HG03064 (cell line): ENCODE measurements at regions not wholly inside any gene's neighbourhood (a gene's known extent, or its start where the extent isn't known, plus 50 kb on each side); places are given as distances from the start of the nearest gene placed in this dataset.

Experiments used
- ATAC-seq: cut with Tn5 transposase; IDR thresholded peaks from one replicate; pipeline ENCODE4 v1.9.1; 2021; ENCODE audit warnings: low read depth; ENCODE audit not compliant: unreplicated experiment

DNA sequence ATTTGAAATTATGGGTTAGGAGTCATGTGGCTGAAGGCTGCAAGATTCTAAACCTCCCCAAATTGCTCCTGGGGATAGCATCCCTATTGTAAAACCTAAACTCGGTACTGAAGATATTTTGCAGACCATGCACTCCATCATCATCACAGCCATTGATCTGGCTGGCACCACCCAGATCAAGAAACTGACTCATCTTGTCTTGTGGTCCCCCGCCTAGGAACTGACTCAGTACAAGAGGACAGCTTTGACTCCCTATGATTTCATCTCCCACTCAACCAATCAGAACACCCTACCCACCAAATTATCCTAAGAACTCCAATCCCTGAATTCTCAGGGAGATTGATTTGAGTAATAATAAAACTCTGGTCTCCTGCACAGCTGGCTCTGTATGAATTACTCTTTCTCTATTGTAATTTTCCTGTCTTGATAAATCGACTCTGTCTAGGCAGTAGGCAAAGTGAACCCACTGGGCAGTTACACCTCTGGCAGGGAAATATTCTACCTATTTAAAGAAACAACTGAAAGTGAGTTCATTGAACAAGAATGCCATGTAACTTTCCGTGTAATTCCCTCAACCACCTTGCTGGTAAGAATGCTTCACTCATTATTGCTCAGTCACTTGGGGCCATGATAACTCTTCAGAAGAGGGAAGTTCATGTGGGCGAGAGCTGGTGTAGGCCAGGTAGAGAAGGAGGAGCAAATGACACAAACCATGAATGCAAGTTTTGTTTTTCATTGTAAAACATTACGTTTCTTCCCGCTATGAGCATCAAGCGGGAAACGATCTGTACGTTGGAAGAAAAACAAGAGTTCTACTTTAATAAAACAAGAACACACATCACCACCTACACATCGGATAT is 602.9 kb upstream of the ARID1B start:
- ATAC-seq = no peak

DNA sequence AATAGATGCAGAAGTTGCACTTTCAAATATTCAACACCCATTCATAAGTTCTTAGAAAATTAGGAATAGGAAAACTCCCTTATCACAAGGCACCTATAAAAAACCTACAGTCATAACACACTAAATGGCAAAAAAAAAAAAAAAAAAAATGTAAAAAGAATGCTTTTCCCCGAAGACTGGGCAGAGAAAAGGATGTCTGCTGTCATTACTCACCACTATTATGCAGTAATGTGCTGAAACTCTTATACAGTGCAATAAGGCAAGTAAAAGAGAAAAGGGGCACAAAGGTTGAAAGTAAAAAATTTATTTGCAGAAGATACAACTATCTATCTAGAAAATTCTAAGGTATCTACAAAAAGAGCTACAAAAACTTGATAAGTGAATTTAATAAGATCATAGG is 607.8 kb upstream of the ARID1B start:
- no peak for ATAC-seq

DNA sequence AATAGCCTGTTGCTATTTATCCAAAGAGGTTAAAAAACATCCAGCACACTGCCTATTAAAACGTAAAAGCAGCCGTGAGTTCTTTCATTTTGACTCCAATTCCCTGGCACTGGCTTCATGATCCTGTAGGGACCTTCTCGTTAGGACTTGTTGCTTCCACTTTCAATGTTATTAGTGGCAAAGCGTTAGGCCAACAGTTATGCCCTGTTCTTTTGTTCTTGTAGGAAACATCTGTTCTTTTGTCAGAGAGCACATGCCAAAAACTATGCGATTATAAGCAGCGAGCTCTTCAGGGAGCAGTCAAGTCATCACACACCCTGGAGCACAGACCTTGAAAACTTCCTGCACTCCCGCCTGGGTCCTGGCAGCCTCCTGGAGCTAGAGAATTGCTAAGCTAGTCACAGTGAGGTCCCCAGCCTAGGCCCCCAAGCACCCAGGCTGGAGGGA is 609.5 kb upstream of the ARID1B start:
- ATAC-seq = no peak

DNA sequence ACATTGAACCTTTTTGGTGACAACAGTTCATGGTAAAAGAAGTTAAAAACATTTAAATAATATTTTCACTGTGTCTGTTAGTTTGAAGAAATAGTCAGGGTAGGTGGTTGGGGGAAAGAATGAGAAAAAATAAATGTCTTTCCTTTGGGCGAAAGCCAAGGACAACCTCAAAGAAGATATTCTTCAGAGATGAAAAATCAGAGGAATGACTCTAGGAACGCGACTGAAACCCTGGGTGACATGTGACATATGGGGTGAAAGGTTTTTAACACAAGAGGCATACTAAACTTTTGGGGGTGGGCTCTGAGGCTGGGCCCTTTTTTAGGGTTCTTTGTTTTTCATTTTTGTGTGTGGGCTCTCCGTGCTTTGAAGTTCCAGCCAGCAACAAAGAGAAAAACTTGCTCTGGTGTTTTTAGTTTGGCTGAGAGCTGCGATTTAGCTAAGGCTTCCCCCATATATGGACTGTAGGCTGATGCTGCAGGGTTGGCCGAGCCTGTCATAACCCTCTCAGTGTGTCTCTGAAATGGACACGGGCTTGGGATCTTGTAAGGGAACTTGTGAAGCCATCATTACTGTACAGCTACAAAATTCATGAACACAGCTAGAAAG is 610.1 kb upstream of the ARID1B start:
- ATAC-seq = no peak

DNA sequence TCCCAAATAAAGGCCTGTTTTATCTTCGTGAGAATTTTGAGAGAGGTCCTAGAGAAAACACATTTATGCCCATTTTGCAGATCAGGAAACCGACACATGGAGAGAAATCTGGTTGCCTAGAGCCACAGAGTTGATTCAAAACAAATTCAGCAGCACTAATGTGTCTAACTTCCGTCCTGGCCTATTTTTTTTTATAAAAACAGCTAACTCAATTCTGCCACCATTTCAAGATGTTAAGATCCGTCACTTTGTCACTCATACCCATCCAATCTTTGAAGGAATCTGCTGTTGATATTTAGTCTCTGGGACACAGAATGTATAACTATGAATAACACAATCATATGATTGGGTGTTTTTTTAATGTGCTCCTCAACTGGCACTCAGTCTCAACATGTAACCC is 611.1 kb upstream of the ARID1B start:
- no peak for ATAC-seq

DNA sequence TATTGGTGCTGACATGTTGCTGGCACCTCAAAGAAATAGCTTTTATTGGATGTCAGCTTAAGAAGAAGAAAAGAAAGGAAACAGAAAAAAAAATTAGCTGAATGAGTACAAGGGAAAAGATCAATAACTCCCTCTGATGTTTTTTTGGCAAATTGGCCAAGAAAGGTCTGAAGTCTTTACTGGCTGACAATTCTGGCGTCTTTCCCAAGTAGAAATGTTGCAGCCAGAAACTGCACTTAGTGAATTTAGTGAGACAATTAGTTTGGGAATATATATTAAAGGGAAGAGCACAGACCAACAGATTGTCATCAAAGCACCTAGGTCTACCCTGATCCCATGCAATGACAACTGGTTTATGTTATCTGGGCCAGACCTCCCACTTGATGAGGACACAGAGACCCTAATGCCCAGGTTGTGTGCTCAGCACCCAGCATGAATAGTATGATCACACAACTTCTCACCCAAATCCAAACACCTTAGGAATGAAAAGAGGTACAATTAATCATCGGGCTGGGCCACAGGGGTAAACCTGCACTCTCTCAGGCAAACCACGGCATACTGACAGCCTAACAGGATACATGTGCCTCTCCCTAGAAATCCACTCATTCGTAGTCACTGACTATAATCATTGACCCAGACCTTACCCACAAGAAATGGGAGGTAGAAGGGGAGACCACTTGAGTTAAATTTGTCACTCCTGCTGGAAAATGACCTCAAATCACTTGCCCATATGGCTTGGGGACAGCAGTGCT is 612.3 kb upstream of the ARID1B start:
- no peak for ATAC-seq

DNA sequence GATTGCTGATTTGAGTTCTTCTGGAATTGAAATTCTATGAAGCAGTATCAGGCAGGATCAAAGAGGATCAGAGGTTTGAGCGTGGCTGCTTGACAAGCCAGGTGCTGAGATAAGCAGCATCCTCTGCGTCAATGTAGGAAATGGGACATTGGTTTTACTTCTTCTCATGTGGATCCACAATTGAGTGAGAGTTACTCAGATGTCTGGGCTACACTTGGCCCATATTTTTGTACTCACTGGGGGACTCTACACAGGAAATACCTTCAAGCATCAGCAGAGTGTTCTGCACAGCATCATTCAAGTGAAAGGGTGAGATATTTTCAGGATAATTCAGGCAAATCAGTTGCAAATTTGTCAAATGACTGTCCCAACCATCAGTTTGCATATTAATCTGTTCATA is 613.9 kb upstream of the ARID1B start:
- ATAC-seq = no peak

DNA sequence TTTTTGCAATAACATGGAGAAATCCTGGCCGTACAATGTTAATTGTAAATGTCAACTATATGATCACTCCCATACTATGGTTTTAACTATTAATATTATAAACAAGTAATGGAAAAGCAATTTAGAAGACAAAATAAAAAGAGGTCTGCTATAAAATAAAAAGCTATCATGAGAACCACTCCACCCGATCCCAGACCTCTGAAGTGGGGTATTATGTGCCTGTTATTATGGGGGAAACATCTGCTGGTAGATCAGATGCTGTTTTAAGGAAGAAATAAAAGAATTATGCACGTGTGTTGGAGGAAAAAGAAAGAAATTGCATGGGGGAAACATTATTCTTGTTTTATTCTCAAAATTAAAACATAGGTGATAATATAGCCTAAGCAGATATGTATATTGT is 615.7 kb upstream of the ARID1B start:
- ATAC-seq = no peak

DNA sequence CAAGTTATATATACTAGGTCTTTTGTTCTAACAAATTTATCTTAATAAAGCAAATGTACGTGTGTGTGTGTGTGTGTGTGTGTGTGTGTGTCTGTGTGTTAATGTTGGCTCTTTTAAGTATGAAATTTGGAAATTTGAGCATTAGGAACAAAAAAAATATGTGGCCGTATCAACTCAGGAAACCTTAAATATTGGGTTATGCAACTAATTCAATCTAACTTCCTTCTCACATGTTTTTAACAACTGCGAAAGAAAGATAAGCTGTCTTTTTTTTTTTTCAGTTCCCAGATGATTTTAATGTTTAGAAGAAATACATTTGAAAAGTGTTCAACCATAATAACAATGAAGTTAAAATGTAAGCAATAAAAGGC is 616.4 kb upstream of the ARID1B start:
- no peak for ATAC-seq

DNA sequence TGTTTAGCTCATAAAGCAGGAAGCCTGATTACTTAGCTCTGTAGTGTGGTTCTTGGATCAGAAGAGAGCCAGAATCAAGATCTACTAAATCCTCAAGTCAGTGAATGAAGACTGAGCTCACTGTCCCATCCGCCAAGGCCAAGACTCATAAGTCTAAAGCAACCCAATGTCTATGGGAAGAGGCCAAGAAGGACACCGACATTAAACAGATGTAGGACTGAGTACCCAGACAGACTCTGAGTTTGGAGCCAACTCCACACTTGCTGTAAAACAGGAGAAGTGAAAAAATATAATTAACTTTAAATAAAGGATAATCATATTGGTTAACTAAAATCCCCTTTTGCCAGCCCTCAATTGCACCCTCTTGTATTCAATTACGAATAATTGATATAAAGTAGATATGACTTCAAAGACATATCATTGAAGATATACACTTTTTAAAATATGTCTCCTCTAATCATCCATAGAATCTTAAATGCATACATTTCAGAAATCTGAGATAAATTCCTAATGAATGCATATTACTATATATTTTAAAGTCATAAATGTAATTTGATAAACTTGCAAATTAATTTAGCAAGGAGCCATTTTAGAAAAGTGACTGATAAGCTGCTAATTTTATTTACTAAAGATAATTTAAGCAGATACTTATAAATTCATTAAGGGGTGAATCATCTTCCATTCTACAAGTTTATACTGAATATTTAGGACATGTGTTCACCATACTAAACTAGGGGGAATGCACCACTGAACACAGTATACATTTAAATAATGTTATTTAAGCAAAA is 617.0 kb upstream of the ARID1B start:
- ATAC-seq = no peak

DNA sequence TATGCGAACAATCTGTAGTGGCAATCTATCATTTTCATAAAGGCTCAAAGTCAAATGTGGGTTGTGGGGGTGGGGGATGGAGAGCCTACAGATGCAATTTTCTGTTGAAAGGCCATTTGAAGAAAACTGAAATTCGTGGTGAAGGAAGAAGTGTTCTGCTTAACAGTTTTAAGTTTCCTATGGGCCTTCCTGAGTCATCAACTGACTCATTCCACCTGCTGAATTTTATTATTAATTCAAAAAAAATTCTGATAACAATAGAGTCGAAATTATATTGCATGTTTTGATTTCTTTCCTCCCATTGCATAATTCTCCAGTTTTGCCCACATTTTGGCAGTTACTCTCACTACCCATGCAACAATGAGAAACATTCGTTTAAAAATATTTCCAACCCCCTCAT is 622.3 kb upstream of the ARID1B start:
- no peak for ATAC-seq

DNA sequence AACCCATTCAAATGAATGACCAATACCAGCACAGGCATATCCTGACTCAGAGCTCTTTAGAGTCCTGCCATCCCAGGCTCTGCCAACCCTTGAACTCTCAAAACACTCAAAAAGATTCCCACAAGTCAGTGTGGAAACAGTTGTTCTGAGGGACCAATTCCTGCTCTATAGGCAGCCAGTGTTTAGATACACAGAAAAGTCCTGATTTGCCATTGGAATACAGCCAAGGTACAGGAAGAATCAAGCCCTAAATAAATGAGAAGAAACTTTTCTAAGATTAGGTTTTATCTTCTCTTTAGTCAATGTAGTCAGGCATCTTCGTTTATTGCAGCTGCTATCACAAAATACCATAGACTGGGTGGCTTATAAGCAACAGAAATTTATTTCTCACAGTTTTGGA is 626.8 kb upstream of the ARID1B start:
- no peak for ATAC-seq

DNA sequence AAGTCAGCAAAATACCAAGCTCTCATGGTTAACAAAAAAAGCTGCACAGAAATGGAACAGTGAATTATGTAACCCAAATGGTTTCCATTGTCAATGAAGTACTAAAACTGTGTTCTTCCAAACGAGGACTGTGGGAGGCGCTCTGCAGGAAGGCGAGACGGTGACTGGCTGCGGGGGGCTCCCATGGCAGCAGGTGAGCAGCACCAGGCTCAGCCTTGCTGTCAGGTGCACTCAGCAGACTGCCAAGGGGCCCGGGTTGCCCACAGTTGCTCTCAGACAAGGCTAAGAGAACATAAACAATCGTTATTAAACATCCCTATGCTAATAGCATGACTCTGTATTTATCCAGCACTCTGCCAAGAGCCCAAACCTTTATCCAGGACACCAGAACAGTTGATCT is 630.3 kb upstream of the ARID1B start:
- no peak for ATAC-seq

DNA sequence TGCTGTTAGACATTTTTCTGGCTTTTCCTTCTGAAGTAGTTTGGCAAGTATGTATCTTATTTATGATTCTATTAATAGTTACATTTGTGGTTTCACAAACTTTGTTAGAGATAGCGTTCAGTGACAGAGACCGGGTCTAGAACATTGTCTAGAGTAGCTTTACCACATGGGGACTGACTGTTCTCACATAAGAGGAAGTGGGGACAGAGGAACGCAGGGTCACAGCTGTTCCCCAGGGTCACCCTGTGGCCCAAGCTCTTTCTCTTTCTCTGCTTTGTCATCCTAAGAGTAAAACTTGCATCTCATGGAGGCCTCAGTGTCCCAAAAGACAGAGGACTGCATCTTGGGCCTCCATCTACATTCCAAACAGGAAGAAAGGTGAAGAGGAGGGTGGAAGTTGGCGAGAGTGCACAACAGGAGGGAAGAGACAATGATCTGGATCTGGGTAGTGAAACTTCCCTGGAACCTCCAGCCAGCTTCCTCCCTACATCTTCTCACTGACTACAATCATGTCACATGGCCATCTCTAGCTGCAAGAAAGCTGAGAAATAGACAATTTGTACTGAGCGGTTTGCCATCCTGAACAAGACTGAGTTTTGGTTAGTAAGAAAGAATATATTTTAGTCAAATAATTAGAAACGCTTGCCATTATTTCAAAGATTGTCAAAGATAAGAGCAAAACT is 645.8 kb upstream of the ARID1B start:
- ATAC-seq = peak; percentile 78

DNA sequence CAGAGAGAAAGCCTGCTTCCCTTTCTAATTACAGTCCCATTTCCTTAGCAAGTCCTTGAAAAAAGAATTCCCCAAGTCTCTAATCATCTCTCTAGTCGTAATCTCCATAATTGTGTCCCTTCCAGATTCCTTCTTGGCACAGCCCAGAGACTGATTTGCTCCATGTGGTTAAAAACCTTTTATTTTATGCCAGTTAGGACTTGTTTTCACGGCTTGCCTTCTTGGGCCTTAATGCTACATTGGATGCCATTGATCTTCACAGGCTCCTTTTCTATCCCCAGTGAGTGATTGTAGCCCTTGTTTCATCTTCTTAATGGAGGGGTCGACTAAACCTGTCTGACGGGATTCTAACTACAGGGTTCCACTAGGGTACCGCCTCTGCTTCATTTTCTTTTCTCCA is 650.6 kb upstream of the ARID1B start:
- ATAC-seq = no peak

DNA sequence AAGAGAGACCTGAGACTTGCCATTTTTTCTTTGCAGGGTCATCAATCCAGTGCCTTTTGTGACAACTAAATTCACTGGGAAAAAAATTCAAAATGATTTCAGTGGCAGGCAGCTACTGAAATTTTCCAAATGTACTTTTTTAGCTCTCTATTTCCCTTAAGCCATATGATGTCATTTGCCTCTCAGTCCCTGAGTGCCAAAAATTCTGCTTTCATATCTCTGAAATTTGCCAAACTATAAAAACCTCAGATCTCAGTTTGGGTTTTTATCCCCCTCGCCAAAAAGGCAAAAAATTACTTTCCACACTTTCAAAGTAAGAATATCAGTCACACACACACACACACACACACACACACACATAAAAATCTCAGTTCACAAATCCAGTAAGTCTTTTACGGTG is 651.3 kb upstream of the ARID1B start:
- ATAC-seq = no peak

DNA sequence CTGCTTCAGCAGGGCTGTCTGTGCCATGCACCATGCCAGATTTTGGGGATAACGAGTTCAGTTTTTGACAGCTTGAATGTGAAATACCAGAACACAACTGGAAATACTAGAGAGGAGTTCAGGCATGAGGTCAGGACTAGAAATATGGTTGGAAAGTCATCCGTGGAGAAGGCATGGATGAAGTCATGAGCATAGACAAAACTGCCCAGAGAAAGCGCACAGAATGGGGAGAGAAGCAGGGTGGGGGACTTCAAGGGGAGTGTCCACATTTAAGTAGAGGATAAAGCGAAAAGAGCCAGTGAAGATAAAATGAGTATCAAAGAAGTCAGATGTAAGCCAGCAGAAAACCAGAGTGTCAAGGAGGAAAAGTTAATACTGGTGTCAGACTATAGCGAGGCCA is 653.4 kb upstream of the ARID1B start:
- no peak for ATAC-seq

DNA sequence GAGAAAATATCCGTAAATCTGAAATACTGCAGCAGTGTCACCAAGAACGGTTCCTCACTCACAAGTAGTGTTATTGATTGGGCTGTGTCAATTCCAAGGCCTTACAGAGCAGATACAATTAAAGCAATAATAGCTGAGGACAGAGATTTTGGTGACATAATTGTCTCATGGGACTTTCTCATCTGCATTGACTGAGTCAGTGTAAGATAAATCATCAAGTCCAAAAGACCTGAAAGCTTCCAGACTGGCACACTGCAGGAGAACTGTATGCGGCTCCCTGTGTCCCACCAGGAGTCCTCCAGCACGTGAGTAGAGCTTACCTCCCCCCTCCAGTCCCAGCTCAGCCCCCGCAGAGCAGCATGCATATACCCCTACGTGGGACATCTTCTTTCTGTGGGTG is 655.2 kb upstream of the ARID1B start:
- no peak for ATAC-seq

DNA sequence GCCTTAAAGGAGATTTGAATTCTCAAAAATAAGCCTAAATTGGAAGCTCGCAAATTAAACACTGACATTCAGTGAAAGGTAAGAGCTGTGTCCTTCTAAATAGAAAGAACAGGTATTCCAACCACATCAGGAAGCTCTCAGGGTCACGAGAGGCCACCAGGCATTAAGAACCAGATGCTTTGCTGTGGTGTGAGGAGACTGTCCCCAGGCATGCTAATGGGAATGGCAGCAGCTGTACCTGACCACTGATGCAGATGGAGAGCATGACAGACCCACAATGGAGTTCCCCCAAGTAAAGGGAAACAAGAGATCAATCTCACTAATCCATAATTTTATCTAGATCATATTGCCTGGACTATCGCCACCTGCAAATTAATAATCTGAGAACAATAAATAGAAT is 658.9 kb upstream of the NOX3 start:
- no peak for ATAC-seq

DNA sequence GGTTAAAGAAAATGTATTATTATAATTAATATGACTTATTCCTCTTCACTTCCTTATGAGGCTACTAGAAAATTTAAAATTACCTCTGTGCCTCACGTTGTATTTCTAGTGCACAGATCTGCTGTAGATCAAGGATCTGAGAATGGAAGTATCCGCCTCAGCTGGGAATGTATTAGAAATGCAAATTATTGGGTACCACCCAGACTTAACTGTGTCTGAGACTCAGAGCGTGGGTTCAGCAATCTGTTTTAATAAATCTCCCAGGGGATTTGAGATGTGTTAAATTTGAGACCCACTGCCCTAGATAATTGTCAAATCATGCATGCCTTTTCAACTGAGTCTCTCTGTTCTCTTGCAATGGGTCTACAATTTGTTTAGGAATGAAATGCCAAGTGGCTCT is 658.0 kb upstream of the NOX3 start:
- ATAC-seq = no peak
